ENCODE measurements at regions not wholly inside any gene's neighbourhood (a gene's known extent, or its start where the extent isn't known, plus 50 kb on each side); places are given as distances from the start of the nearest gene placed in this dataset.
"Not testable (repeated sequence)": the region's sequence is repeated elsewhere in the genome, so short reads cannot be mapped to it uniquely, and the experiment has no call there.

DNA sequence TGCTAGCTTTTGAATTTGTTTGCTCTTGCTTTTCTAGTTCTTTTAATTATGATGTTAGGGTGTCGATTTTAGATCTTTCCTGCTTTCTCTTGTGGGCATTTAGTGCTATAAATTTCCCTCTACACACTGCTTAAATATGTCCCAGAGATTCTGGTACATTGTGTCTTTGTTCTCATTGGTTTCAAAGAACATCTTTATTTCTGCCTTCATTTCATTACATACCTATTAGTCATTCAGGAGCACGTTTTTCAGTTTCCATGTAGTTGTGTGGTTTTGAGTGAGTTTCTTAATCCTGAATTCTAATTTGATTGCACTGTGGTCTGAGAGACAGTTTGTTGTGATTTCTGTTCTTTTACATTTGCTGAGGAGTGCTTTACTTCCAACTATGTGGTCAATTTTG, 51.2 kb upstream of the MB21D2 start:
- H3K4me3 ChIP-seq, H3K36me3 ChIP-seq: not testable (repeated sequence)
- DNase-seq (ENCODE audit: low read depth in 1 of 2, low spot score in 1 of 2), result peak in 1 of 2 donors; percentile 67

DNA sequence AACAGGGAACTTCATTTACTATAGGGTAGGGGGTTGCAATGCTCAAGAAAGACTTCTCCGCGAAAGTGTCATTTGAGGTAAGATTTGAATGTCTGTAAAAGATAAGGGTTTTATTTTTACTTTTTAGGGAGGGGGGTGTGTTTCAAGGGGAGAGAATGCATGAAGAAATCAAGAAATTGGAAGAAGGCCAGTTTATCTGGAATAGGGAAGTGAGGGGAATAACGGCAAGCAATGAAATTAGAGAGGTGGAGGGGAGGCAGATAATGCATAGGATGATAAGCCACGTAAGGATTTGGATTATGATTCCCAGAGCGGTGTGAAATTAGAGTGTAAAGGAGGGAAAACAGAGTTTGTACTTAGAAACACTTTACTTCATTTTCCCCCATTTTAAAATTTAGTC, 63.0 kb upstream of the MB21D2 start:
- peak in 1 of 2 donors; percentile 9 for DNase-seq (ENCODE audit: low read depth in 1 of 2, low spot score in 1 of 2)
- H3K27me3 ChIP-seq, result no peaks in the 10 kb centered on the region
- no peaks in the 10 kb centered on the region for H3K9me3 ChIP-seq (ENCODE audit: low read depth)
- no peaks in the 10 kb centered on the region for H3K36me3 ChIP-seq
- H3K27ac ChIP-seq, result no peak overlapping the region
- no peak overlapping the region for H3K4me3 ChIP-seq
- H3K4me1 ChIP-seq (ENCODE audit: low read depth), result no peaks in the 10 kb centered on the region
- TF ChIP-seq, protein P1, sequence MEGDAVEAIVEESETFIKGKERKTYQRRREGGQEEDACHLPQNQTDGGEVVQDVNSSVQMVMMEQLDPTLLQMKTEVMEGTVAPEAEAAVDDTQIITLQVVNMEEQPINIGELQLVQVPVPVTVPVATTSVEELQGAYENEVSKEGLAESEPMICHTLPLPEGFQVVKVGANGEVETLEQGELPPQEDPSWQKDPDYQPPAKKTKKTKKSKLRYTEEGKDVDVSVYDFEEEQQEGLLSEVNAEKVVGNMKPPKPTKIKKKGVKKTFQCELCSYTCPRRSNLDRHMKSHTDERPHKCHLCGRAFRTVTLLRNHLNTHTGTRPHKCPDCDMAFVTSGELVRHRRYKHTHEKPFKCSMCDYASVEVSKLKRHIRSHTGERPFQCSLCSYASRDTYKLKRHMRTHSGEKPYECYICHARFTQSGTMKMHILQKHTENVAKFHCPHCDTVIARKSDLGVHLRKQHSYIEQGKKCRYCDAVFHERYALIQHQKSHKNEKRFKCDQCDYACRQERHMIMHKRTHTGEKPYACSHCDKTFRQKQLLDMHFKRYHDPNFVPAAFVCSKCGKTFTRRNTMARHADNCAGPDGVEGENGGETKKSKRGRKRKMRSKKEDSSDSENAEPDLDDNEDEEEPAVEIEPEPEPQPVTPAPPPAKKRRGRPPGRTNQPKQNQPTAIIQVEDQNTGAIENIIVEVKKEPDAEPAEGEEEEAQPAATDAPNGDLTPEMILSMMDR (IDR thresholded peaks at IDR 0.05; ENCODE audit: low read depth, low read length), result no peak

More for the DNA sequence above, 51.2 kb upstream of the MB21D2 start:
- H3K9me3 ChIP-seq (ENCODE audit: low read depth); H3K27me3 ChIP-seq; H3K27ac ChIP-seq; H3K4me1 ChIP-seq (ENCODE audit: low read depth): not testable (repeated sequence)

DNA sequence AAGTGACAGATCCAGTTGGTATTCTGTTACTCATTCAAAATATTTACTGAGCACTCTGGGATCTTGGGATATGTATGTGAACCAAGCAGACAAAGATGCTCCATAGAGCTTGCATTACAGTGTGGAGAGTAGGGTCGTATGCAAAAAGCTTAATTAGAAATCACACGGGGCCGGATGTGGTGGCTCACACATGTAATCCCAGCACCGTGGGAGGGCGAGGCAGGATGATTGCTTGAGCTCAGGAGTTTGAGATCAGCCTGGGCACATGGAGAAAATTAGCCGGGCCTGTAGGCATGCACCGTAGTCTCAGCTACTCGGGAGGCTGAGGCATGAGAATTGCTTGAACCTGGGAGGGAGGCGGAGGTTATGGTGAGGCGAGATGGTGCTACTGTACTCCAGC, 68.7 kb upstream of the MB21D2 start:
- no peaks in the 10 kb centered on the region for H3K27me3 ChIP-seq
- no peaks in the 10 kb centered on the region for H3K9me3 ChIP-seq (ENCODE audit: low read depth)
- H3K36me3 ChIP-seq, result no peaks in the 10 kb centered on the region
- no peak for DNase-seq (ENCODE audit: low read depth in 1 of 2, low spot score in 1 of 2)
- TF ChIP-seq, protein P1 (IDR thresholded peaks at IDR 0.05; ENCODE audit: low read depth, low read length), result no peak
- no peak overlapping the region for H3K4me3 ChIP-seq
- no peaks in the 10 kb centered on the region for H3K4me1 ChIP-seq (ENCODE audit: low read depth)
- no peak overlapping the region for H3K27ac ChIP-seq

DNA sequence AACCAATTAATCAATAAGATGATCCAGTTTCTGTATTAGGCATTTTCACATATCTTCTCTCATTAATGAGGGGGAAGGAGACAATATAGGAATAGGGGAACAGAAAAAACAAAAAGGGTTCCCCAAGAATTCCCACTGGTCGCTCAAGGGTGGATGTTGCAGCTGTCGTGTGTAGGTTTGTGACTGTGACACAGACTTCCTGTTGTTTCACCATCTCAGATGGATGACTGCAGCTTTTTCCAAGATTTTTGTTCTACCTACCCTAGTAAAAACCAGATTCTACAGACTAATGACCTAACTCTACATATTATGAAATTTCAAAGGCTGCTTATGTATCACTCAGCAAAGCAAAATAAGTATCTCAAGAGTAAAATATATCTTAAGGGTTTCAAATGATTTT, 73.7 kb upstream of the MB21D2 start:
- no peaks in the 10 kb centered on the region for H3K9me3 ChIP-seq (ENCODE audit: low read depth)
- TF ChIP-seq, protein P1 (IDR thresholded peaks at IDR 0.05; ENCODE audit: low read depth, low read length), result no peak
- H3K27me3 ChIP-seq, result no peaks in the 10 kb centered on the region
- H3K36me3 ChIP-seq, result no peaks in the 10 kb centered on the region
- no peaks in the 10 kb centered on the region for H3K4me1 ChIP-seq (ENCODE audit: low read depth)
- H3K27ac ChIP-seq, result no peak overlapping the region
- H3K4me3 ChIP-seq, result no peak overlapping the region
- DNase-seq (ENCODE audit: low read depth in 1 of 2, low spot score in 1 of 2), result no peak

DNA sequence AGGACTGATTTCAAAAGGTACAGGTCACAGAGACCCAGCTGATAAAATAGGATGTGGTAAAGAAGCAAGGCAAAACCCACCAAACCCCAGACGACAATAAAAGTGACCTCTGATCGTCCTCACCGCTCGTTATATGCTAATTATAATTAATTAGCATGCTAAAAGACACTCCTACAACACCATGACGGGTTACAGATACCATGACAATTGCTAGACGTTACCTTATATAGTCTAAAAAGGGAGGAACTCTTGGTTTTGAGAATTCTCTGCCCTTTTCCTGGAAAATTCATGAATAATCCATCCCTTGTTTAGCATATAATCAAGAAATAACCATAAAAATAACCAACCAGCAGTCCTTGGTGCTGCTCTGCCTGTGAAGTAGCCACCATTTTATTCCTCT, 74.7 kb upstream of the MB21D2 start:
- DNase-seq (ENCODE audit: low read depth in 1 of 2, low spot score in 1 of 2), result no peak
- Histone ChIP-seq H3K4me1 (ENCODE audit: low read depth) (no peaks in the 10 kb centered on the region), H3K36me3 (no peaks in the 10 kb centered on the region), H3K27ac (no peak overlapping the region), H3K4me3 (no peak overlapping the region), H3K27me3 (no peaks in the 10 kb centered on the region), H3K9me3 (ENCODE audit: low read depth) (no peaks in the 10 kb centered on the region)
- TF ChIP-seq, protein P1 (IDR thresholded peaks at IDR 0.05; ENCODE audit: low read depth, low read length), result no peak

DNA sequence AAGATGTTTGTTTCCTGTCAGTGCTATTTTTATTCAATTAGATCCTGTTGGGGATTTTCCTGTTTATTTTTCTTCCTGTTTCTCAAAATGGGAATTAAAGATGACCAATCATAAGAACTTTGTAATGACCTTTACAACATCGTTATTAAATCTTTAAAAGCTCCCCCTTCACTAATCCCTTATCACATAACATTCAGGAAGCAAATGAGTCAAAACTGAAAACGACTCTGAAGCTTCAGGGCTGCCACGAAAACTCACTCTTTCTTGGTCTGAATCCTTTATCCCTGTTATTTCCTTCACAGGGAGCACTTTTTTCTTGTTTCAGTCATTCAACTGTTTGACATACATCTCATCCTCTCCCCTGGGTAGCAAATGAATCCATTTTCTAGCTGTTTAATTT, 75.8 kb upstream of the MB21D2 start:
- no peaks in the 10 kb centered on the region for H3K27me3 ChIP-seq
- no peak overlapping the region for H3K4me3 ChIP-seq
- H3K4me1 ChIP-seq (ENCODE audit: low read depth), result no peaks in the 10 kb centered on the region
- H3K36me3 ChIP-seq, result no peaks in the 10 kb centered on the region
- H3K9me3 ChIP-seq (ENCODE audit: low read depth), result no peaks in the 10 kb centered on the region
- H3K27ac ChIP-seq, result no peak overlapping the region
- TF ChIP-seq, protein P1 (IDR thresholded peaks at IDR 0.05; ENCODE audit: low read depth, low read length), result no peak
- no peak for DNase-seq (ENCODE audit: low read depth in 1 of 2, low spot score in 1 of 2)

DNA sequence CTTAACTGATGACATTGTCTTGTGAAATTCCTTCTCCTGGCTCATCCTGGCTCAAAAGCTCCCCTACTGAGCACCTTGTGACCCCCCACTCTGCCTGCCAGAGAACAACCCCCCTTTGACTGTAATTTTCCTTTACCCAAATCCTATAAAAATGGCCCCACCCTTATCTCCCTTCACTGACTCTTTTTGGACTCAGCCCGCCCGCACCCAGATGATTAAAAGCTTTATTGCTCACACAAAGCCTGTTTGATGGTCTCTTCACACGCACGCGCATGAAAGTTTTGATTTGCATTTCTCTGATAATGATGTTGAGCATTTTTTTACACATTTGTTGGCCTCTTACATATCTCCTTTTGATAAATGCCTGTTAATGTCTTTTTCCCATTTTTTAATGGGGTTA, 83.5 kb upstream of the MB21D2 start:
- DNase-seq (ENCODE audit: low read depth in 1 of 2, low spot score in 1 of 2); H3K27ac ChIP-seq; H3K27me3 ChIP-seq; H3K4me1 ChIP-seq (ENCODE audit: low read depth); H3K9me3 ChIP-seq (ENCODE audit: low read depth); H3K36me3 ChIP-seq; H3K4me3 ChIP-seq: not testable (repeated sequence)

DNA sequence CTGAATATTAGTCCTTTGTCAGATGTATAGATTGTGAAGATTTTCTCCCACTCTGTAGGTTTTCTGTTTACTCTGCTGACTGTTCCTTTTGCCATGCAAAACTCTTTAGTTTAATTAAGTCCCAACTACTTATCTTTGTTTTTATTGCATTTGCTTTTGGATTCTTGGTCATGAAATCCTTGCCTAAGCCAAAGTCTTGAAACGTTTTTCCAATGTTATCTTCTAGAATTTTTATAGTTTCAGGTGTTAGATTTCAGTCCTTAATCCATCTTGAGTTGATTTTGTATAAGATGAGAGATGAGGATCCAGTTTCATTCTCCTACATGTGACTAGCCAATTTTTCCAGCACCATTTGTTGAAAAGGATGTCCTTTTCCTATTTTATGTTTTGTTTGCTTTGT, 86.0 kb upstream of the MB21D2 start:
- H3K9me3 ChIP-seq (ENCODE audit: low read depth); H3K27ac ChIP-seq; DNase-seq (ENCODE audit: low read depth in 1 of 2, low spot score in 1 of 2); H3K4me1 ChIP-seq (ENCODE audit: low read depth); H3K36me3 ChIP-seq; H3K4me3 ChIP-seq; H3K27me3 ChIP-seq: not testable (repeated sequence)
